ENCODE measurements at regions not wholly inside any gene's neighbourhood (a gene's known extent, or its start where the extent isn't known, plus 50 kb on each side); places are given as distances from the start of the nearest gene placed in this dataset.

DNA sequence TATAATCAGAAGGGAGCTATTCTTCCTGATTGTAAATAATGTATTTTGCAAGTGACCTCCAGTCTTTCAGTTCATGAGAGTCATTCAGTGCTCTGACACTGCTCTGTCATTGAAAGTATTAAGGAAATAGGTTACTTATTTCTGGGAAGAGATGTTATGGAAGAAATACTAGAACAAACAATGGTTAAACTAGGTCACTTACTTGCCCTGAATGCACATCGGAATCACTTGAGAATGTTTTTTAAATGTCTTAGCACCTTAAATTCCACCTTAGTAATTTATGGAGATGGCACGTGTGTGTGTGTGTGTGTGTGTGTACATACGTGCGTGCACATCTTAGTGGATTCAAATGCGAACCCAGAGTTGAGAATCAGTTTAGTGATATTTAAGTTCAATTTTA, 126.6 kb upstream of the KCNH7 start:
- POLR2A ChIA-PET: no interaction called here
- H3K4me1 Mint-ChIP-seq: no peaks in the 10 kb centered on the region
- no peaks in the 10 kb centered on the region for H3K27me3 Mint-ChIP-seq
- TF ChIP-seq, protein P1, sequence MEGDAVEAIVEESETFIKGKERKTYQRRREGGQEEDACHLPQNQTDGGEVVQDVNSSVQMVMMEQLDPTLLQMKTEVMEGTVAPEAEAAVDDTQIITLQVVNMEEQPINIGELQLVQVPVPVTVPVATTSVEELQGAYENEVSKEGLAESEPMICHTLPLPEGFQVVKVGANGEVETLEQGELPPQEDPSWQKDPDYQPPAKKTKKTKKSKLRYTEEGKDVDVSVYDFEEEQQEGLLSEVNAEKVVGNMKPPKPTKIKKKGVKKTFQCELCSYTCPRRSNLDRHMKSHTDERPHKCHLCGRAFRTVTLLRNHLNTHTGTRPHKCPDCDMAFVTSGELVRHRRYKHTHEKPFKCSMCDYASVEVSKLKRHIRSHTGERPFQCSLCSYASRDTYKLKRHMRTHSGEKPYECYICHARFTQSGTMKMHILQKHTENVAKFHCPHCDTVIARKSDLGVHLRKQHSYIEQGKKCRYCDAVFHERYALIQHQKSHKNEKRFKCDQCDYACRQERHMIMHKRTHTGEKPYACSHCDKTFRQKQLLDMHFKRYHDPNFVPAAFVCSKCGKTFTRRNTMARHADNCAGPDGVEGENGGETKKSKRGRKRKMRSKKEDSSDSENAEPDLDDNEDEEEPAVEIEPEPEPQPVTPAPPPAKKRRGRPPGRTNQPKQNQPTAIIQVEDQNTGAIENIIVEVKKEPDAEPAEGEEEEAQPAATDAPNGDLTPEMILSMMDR (IDR thresholded peaks at IDR 0.05): no peak
- no peak overlapping the region for H3K4me3 Mint-ChIP-seq
- H3K9me3 Mint-ChIP-seq: peaks cover 2% of the 10 kb centered on the region
- intact Hi-C loops (cut with micrococcal nuclease): no loop called here
- CTCF ChIA-PET: no interaction called here
- no peak for ATAC-seq (ENCODE audit: low read depth)
- no peak overlapping the region for H3K27ac Mint-ChIP-seq
- no peaks in the 10 kb centered on the region for H3K36me3 Mint-ChIP-seq (ENCODE audit: low read depth)
- DNase-seq: no peak

DNA sequence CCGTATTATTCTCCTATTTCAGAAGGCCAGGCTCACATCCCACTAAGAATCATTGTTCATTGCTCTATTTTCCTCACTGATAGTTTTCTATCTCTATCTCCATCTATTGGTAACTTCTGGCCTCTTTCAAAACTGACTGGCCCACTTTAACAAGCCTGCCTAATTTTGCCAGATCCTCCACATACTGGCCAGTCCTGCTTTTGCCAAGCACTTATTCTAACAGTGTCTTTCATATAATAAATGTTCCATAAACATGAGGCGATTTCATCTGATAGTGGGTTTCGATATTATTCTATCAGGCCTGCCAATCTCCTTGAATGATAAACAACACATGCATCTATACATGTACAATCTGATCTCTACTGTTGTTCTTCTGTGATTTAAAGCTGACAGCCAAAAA, 125.9 kb upstream of the KCNH7 start:
- no peak for ATAC-seq (ENCODE audit: low read depth)
- H3K4me3 Mint-ChIP-seq: no peak overlapping the region
- DNase-seq: no peak
- H3K27ac Mint-ChIP-seq: no peak overlapping the region
- H3K9me3 Mint-ChIP-seq: peaks cover 2% of the 10 kb centered on the region
- ChIA-PET CTCF (no interaction called here), POLR2A (no interaction called here)
- intact Hi-C loops (cut with micrococcal nuclease): no loop called here
- no peaks in the 10 kb centered on the region for H3K27me3 Mint-ChIP-seq
- TF ChIP-seq, protein P1 (IDR thresholded peaks at IDR 0.05): no peak
- H3K4me1 Mint-ChIP-seq: no peaks in the 10 kb centered on the region
- H3K36me3 Mint-ChIP-seq (ENCODE audit: low read depth): no peaks in the 10 kb centered on the region

DNA sequence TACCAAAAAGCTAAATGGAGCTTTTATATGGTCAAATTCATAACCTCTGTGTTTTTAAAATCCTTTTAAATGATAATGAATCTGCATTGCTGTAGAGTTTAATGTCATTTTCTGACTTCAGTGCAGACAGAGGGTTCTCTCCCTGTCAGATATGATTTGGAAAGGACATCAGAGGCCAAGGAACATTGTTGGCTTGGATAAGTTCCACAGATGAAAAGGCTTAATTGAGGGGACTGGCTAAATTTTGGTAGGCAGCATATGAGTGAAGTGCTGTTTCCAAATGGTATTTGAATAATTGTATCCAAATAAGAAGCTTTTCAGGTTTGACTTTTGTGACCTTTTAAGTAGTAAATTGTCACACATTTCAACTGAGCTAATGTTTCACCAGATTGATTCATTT, 124.6 kb upstream of the KCNH7 start:
- H3K27ac Mint-ChIP-seq: no peak overlapping the region
- ATAC-seq (ENCODE audit: low read depth) (no peak), DNase-seq (no peak)
- ChIA-PET CTCF (no interaction called here), POLR2A (no interaction called here)
- intact Hi-C loops (cut with micrococcal nuclease): no loop called here
- peaks cover 2% of the 10 kb centered on the region for H3K9me3 Mint-ChIP-seq
- H3K36me3 Mint-ChIP-seq (ENCODE audit: low read depth): no peaks in the 10 kb centered on the region
- H3K4me1 Mint-ChIP-seq: no peaks in the 10 kb centered on the region
- no peak overlapping the region for H3K4me3 Mint-ChIP-seq
- TF ChIP-seq, protein P1 (IDR thresholded peaks at IDR 0.05): no peak
- H3K27me3 Mint-ChIP-seq: no peaks in the 10 kb centered on the region

DNA sequence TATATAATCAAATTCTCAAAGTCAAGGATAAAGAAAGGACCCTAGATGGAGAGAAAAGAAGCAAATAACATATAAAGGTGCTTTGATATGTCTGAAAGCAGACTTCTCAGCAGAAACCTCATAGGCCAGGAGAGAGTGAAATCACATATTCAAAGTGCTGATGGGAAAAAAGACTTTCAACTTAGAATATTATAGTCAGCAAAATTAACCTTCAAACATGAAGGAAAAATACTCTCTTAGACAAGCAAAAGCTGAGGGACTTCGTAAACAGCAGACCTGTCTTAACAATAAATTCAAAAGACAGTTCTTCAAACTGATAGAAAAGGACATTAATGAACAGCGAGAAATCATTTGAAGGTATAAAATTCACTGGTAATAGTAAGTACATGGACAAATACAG, 107.2 kb upstream of the KCNH7 start:
- Mint-ChIP-seq H3K4me1 (no peaks in the 10 kb centered on the region), H3K4me3 (no peak overlapping the region), H3K27ac (no peak overlapping the region), H3K9me3 (peaks cover 6% of the 10 kb centered on the region), H3K27me3 (no peaks in the 10 kb centered on the region), H3K36me3 (ENCODE audit: low read depth) (no peaks in the 10 kb centered on the region)
- ATAC-seq (ENCODE audit: low read depth): no peak
- no peak for DNase-seq
- intact Hi-C loops (cut with micrococcal nuclease): no loop called here
- ChIA-PET CTCF (no interaction called here), POLR2A (no interaction called here)
- TF ChIP-seq, protein P1 (IDR thresholded peaks at IDR 0.05): no peak

DNA sequence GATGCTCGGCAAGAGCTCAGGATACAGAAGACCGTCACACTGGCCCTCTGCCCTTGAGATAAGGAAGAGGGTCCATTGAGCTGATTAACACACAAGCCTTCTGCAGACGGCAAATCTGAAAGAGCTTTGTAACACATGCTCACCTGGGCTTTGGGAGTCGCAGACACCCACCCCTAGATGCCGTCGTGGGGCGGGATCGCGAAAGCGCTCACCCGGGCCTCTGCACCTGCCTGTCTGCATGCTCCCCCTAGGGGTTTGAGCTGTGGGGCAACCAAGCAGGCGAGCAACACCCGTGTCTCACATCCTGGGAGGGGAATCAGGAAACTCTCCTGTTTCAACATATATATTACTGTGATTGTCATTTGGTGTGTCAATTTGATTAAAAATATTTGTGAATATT, 99.8 kb upstream of the KCNH7 start:
- DNase-seq (no peak), ATAC-seq (ENCODE audit: low read depth) (no peak)
- Mint-ChIP-seq H3K4me1 (no peaks in the 10 kb centered on the region), H3K9me3 (peaks cover 3% of the 10 kb centered on the region), H3K27ac (no peak overlapping the region), H3K36me3 (ENCODE audit: low read depth) (no peaks in the 10 kb centered on the region), H3K4me3 (no peak overlapping the region), H3K27me3 (no peaks in the 10 kb centered on the region)
- TF ChIP-seq, protein P1 (IDR thresholded peaks at IDR 0.05): no peak
- intact Hi-C loops (cut with micrococcal nuclease): no loop called here
- CTCF ChIA-PET: no interaction called here
- POLR2A ChIA-PET: no interaction called here

Measured in activated B cell treated with CpG ODN at 0.5 μM for 24 hours (primary cell).